Sigmoid colon (tissue), 6 donors: ENCODE measurements at regions not wholly inside any gene's neighbourhood (a gene's known extent, or its start where the extent isn't known, plus 50 kb on each side); places are given as distances from the start of the nearest gene placed in this dataset.

Experiments
- DNase-seq: peaks from one replicate; pipeline ENCODE4 v3.0.0-alpha.2; 2019
- H3K27ac ChIP-seq, 4 donors: fragments of 200-600 bp; sonication (generic); one replicate each; pipeline ENCODE4 v1.5.1; 2016 to 2019; ENCODE audit warnings: mild to moderate bottlenecking in 1 of 4
- H3K27me3 ChIP-seq, 3 donors: fragments of 200-600 bp; sonication (generic); one replicate each; pipeline ENCODE4 v1.5.1; 2019; ENCODE audit warnings: mild to moderate bottlenecking in 1 of 3
- H3K36me3 ChIP-seq, 4 donors: fragments of 200-600 bp; sonication (generic); one replicate each; pipeline ENCODE4 v1.5.1; 2016 to 2019
- H3K4me1 ChIP-seq, 4 donors: fragments of 200-600 bp; sonication (generic); one replicate each; pipeline ENCODE4 v1.5.1; 2017 to 2019
- H3K4me3 ChIP-seq, 4 donors: fragments of 200-600 bp; sonication (generic); one replicate each; pipeline ENCODE4 v1.5.1; 2017 to 2019; ENCODE audit warnings: mild to moderate bottlenecking in 2 of 4, moderate library complexity in 1 of 4
- H3K9me3 ChIP-seq, 4 donors: fragments of 200-600 bp in 3 of 4; sonication (generic) in 3 of 4; one replicate each; pipeline versions ENCODE4 v1.5.1 to v1.6.1; 2013 to 2019
- CTCF ChIP-seq, 4 experiments: fragments of 450-650 bp in 3 of 4; fragments of 200-600 bp in 1 of 4; IDR thresholded peaks; one replicate each; pipeline ENCODE4 v1.5.1; 2016 to 2019; ENCODE audit warnings: antibody characterized with exemption in 4 of 4, mild to moderate bottlenecking in 3 of 4, moderate library complexity in 2 of 4
- EP300 ChIP-seq, 4 donors: sonication (generic); formaldehyde crosslinking; IDR thresholded peaks; one replicate each; pipeline ENCODE4 v1.6.1; 2017; ENCODE audit warnings: antibody characterized with exemption in 4 of 4
- POLR2A ChIP-seq, 2 donors: fragments of 450-650 bp; IDR thresholded peaks; one replicate each; pipeline ENCODE4 v1.6.1; 2016; ENCODE audit warnings: antibody characterized with exemption in 2 of 2, mild to moderate bottlenecking in 2 of 2, moderate library complexity in 2 of 2
- POLR2AphosphoS5 ChIP-seq, 4 donors: sonication (generic); formaldehyde crosslinking; IDR thresholded peaks; one replicate each; pipeline ENCODE4 v1.6.1; 2017; ENCODE audit warnings: antibody characterized with exemption in 4 of 4
- WGBS, 2 donors: extraction: QIAGEN DNeasy Blood & Tissue Kit; methylation state at CpG; one replicate each; pipeline ENCODE4 v1.1.7; 2013; 5-methylcytosine and 5-hydroxymethylcytosine counted together
- intact Hi-C: fragments of 100-400 bp; cut with DNase I; formaldehyde crosslinking; loops from one replicate; pipeline ENCODE4 v1.15.1; 2023
- donor health status: healthy with polysubstance abuse.
- donor health status: healthy.

GRCh38 chr4:74546057-74546456 is 101.1 kb downstream of the AREG start:
- H3K27me3 ChIP-seq: no peaks in the 10 kb centered on the region
- 87 to 96% methylated on average over 2 of the region's 2 CpGs for WGBS, 2 donors
- no peak overlapping the region for H3K4me3 ChIP-seq
- peaks cover 0 to 16% (median 13%) of the 10 kb centered on the region in 4 donors for H3K4me1 ChIP-seq
- TF ChIP-seq EP300 (IDR thresholded peaks at IDR 0.05) (no peak), POLR2A (IDR thresholded peaks at IDR 0.05) (no peak), POLR2AphosphoS5 (IDR thresholded peaks at IDR 0.05) (no peak), CTCF (IDR thresholded peaks at IDR 0.05) (no peak)
- H3K27ac ChIP-seq: no peak overlapping the region
- H3K36me3 ChIP-seq: no peaks in the 10 kb centered on the region
- DNase-seq: no peak
- H3K9me3 ChIP-seq: no peaks in the 10 kb centered on the region
- intact Hi-C loops: no loop called here

DNA sequence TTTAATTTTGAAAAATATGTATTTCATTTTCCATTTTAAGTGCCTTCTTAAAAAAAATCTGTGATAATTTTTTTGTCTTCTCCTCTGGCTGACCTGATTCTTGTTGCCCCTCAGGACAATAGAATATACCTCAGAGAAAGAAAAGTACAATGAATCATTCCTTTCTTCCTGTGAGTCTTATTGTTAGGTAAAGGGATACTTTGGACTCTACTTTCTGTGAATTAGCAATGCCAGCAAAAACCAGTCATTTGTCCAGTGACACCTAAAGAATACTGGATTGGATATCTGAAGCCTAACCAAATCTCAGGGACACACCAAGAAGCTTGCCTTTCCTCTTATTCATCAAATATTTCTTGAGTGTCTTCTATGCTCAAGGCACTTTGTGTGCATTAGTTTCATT is 102.1 kb downstream of the AREG start:
- H3K9me3 ChIP-seq: no peaks in the 10 kb centered on the region
- H3K27ac ChIP-seq: no peak overlapping the region
- H3K4me3 ChIP-seq: no peak overlapping the region
- H3K27me3 ChIP-seq: no peaks in the 10 kb centered on the region
- TF ChIP-seq POLR2AphosphoS5 (IDR thresholded peaks at IDR 0.05): no peak
- TF ChIP-seq POLR2A (IDR thresholded peaks at IDR 0.05): no peak
- no peak for TF ChIP-seq CTCF (IDR thresholded peaks at IDR 0.05)
- no peaks in the 10 kb centered on the region for H3K36me3 ChIP-seq
- H3K4me1 ChIP-seq: peaks cover 0 to 14% (median 11%) of the 10 kb centered on the region in 4 donors
- intact Hi-C loops: no loop called here
- DNase-seq: no peak

DNA sequence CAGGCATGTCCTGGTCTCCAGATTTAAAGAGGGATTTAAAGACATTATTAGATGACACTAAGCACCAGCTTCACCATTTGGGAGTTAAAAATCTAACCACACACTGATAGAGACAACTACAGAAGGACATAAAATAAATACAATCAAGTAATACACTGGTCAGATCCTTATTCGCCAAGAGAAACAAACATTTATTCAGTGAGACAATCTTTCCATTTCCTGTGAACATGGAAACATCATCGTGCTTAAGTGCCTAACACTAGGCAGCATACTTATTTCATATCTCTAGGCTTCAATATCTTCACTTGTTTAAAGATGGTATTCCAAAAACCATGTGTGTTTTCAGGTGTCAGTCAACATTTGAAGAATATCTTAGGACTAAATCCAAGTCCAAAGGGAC is 103.6 kb downstream of the AREG start:
- Histone ChIP-seq H3K27me3 (no peaks in the 10 kb centered on the region), H3K4me1 (peaks cover 0 to 12% (median 5%) of the 10 kb centered on the region in 4 donors), H3K4me3 (no peak overlapping the region), H3K36me3 (no peaks in the 10 kb centered on the region), H3K9me3 (no peaks in the 10 kb centered on the region), H3K27ac (no peak overlapping the region)
- WGBS, 2 donors: 68 to 75% methylated on average over 2 of the region's 2 CpGs
- intact Hi-C loops: no loop called here
- TF ChIP-seq CTCF (IDR thresholded peaks at IDR 0.05) (no peak), POLR2A (IDR thresholded peaks at IDR 0.05) (no peak), EP300 (IDR thresholded peaks at IDR 0.05) (no peak)
- DNase-seq: no peak

GRCh38 chr4:74549936-74550335 is 105.0 kb downstream of the AREG start:
- no peak for TF ChIP-seq POLR2AphosphoS5 (IDR thresholded peaks at IDR 0.05)
- no peak for TF ChIP-seq CTCF (IDR thresholded peaks at IDR 0.05)
- TF ChIP-seq EP300 (IDR thresholded peaks at IDR 0.05): no peak
- TF ChIP-seq POLR2A (IDR thresholded peaks at IDR 0.05): no peak
- Histone ChIP-seq H3K27ac (no peak overlapping the region), H3K4me1 (peaks cover 0 to 13% (median 2%) of the 10 kb centered on the region in 4 donors), H3K4me3 (no peak overlapping the region), H3K36me3 (no peaks in the 10 kb centered on the region), H3K27me3 (no peaks in the 10 kb centered on the region), H3K9me3 (no peaks in the 10 kb centered on the region)
- intact Hi-C loops: no loop called here
- DNase-seq: no peak
- WGBS, 2 donors: 90 to 96% methylated on average over 2 of the region's 2 CpGs

DNA sequence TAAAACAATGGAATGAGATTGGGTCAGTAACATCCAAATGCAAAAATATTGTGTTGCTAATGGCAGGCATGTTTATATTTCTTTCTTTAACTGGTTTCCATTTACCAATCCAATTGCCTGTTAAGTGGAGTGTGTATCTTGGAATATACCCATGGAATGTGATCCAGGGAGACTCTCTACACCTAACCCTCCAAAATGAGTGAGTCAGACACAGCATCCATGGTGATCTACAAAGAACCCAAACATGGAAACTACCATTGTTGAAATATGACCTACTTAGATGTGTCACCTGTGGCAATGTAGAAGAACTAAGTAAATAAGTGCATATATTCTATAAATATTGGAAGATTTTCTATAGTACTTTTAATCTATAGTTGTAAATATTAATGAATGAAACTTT is 110.3 kb downstream of the AREG start:
- no peaks in the 10 kb centered on the region for H3K9me3 ChIP-seq
- no peaks in the 10 kb centered on the region for H3K27me3 ChIP-seq
- peaks cover 0 to 18% (median 0%) of the 10 kb centered on the region in 4 donors for H3K4me1 ChIP-seq
- TF ChIP-seq POLR2AphosphoS5 (IDR thresholded peaks at IDR 0.05) (no peak), EP300 (IDR thresholded peaks at IDR 0.05) (no peak)
- H3K36me3 ChIP-seq: no peaks in the 10 kb centered on the region
- H3K4me3 ChIP-seq: no peak overlapping the region
- DNase-seq: no peak
- no peak overlapping the region for H3K27ac ChIP-seq
- intact Hi-C loops: no loop called here
